GM23338 (cell line): ENCODE measurements at regions not wholly inside any gene's neighbourhood (a gene's known extent, or its start where the extent isn't known, plus 50 kb on each side); places are given as distances from the start of the nearest gene placed in this dataset.

Experiments used
- ATAC-seq: fragments of 200-7000 bp; cut with Tn5 transposase; 3 replicates; pipeline ENCODE4 v1.9.1; 2020
- DNase-seq: peaks from one replicate; pipeline ENCODE4 v3.0.0-alpha.2; 2015; ENCODE audit warnings: low spot score
- H2AFZ ChIP-seq: fragments of 200-600 bp; sonication (generic); 2 replicates; pipeline ENCODE4 v1.8.0; 2016; ENCODE audit warnings: antibody characterized with exemption, mild to moderate bottlenecking, moderate library complexity
- H3F3A ChIP-seq: fragments of 200-600 bp; sonication (generic); replicated peaks from 2 replicates; pipeline ENCODE4 v1.8.0; 2017; ENCODE audit warnings: antibody characterized with exemption, mixed run types, low read depth
- H3K27ac ChIP-seq: fragments of 200-600 bp; sonication (generic); 2 replicates; pipeline ENCODE4 v1.6.1; 2016; ENCODE audit warnings: low read depth
- H3K27me3 ChIP-seq: fragments of 200-600 bp; sonication (generic); 2 replicates; pipeline ENCODE4 v1.8.0; 2016; ENCODE audit warnings: mild to moderate bottlenecking, mixed run types, moderate library complexity; ENCODE audit not compliant: insufficient read depth
- H3K36me3 ChIP-seq: fragments of 200-600 bp; sonication (generic); 2 replicates; pipeline ENCODE4 v1.8.0; 2016; ENCODE audit warnings: mild to moderate bottlenecking; ENCODE audit not compliant: insufficient read depth
- H3K4me1 ChIP-seq: fragments of 200-600 bp; sonication (generic); 2 replicates; pipeline ENCODE4 v1.8.0; 2016; ENCODE audit warnings: mild to moderate bottlenecking, moderate library complexity; ENCODE audit not compliant: insufficient read depth
- H3K4me2 ChIP-seq: fragments of 200-600 bp; sonication (generic); 2 replicates; pipeline ENCODE4 v1.7.1; 2017; ENCODE audit warnings: mixed run types
- H3K4me3 ChIP-seq: fragments of 200-600 bp; sonication (generic); 2 replicates; pipeline ENCODE4 v1.6.1; 2016; ENCODE audit warnings: mixed run types
- H3K79me2 ChIP-seq: fragments of 200-600 bp; sonication (generic); replicated peaks from 2 replicates; pipeline ENCODE4 v1.8.0; 2017; ENCODE audit warnings: mild to moderate bottlenecking; ENCODE audit not compliant: insufficient read depth
- H3K9me2 ChIP-seq: fragments of 200-600 bp; sonication (generic); 2 replicates; pipeline ENCODE4 v1.8.0; 2017; ENCODE audit not compliant: insufficient read depth
- H4K20me1 ChIP-seq: fragments of 200-600 bp; sonication (generic); replicated peaks from 2 replicates; pipeline ENCODE4 v1.8.0; 2017; ENCODE audit warnings: mild to moderate bottlenecking; ENCODE audit not compliant: insufficient read depth
- H3K27ac Mint-ChIP-seq: 2 replicates; pipeline ENCODE4 v1.8.0; 2020; ENCODE audit warnings: inconsistent platforms, mild to moderate bottlenecking, moderate library complexity, mixed read lengths
- H3K27me3 Mint-ChIP-seq: 3 replicates; pipeline ENCODE4 v1.8.0; 2022; ENCODE audit warnings: low read depth, mild to moderate bottlenecking, moderate library complexity, mixed read lengths, inconsistent platforms; ENCODE audit not compliant: insufficient read depth, poor library complexity
- H3K36me3 Mint-ChIP-seq: 3 replicates; pipeline ENCODE4 v1.8.0; 2021; ENCODE audit warnings: low read depth, mild to moderate bottlenecking, inconsistent platforms, moderate library complexity, mixed read lengths
- H3K4me1 Mint-ChIP-seq: 3 replicates; pipeline ENCODE4 v1.8.0; 2020; ENCODE audit warnings: mild to moderate bottlenecking, inconsistent platforms, mixed read lengths
- H3K4me3 Mint-ChIP-seq: 3 replicates; pipeline ENCODE4 v1.8.0; 2021; ENCODE audit warnings: moderate library complexity, mild to moderate bottlenecking, inconsistent platforms, mixed read lengths
- H3K9me3 Mint-ChIP-seq: 3 replicates; pipeline ENCODE4 v1.8.0; 2020; ENCODE audit warnings: moderate library complexity, mild to moderate bottlenecking, inconsistent platforms, mixed read lengths
- CTCF ChIP-seq, 2 experiments: fragments of 200-600 bp in 1 of 2; sonication (generic) in 1 of 2; conservative IDR thresholded peaks; 2 replicates each; pipeline versions ENCODE4 v1.5.1 to v1.6.1; 2016 to 2017; ENCODE audit warnings: antibody characterized with exemption in 2 of 2, low read depth in 2 of 2, mild to moderate bottlenecking in 2 of 2, moderate library complexity in 1 of 2
- ZNF462 ChIP-seq: fragments of 250-450 bp; sonication (Bioruptor Pico); IDR thresholded peaks from 2 replicates; pipeline ENCODE4 v1.5.0; 2020; ENCODE audit warnings: mild to moderate bottlenecking, moderate library complexity

- Mint-ChIP-seq H3K27me3 (peaks cover 10% of the 10 kb centered on the region), H3K36me3 (no peaks in the 10 kb centered on the region), H3K9me3 (no peaks in the 10 kb centered on the region; the same call in 2 of the 3 replicates), H3K4me3 (peak overlapping the region; percentile 70; the same call in 2 of the 3 replicates), H3K4me1 (peaks cover 6% of the 10 kb centered on the region; the same call in 2 of the 3 replicates), H3K27ac (no peak overlapping the region)
- H3K79me2 ChIP-seq: no peaks in the 10 kb centered on the region
- TF ChIP-seq ZNF462 (CRISPR knock-in tag) (no peak), CTCF (conservative IDR thresholded peaks at IDR 0.05; ENCODE audit: low read depth in 2 of 2) (peak; percentile 85)
- H3K4me2 ChIP-seq: peak overlapping the region; percentile 75
- DNase-seq (peak; percentile 90), ATAC-seq (peak; percentile 89)
- no peaks in the 10 kb centered on the region for H3K36me3 ChIP-seq
- H3K27me3 ChIP-seq: peaks cover 14% of the 10 kb centered on the region; the same call in 1 of the 2 replicates
- no peaks in the 10 kb centered on the region for H3F3A ChIP-seq
- H3K4me1 ChIP-seq: no peaks in the 10 kb centered on the region
- H2AFZ ChIP-seq: peak overlapping the region; percentile 93
- no peak overlapping the region for H3K27ac ChIP-seq
- peak overlapping the region; percentile 49 for H3K4me3 ChIP-seq
- no peaks in the 10 kb centered on the region for H3K9me2 ChIP-seq
- H4K20me1 ChIP-seq: no peaks in the 10 kb centered on the region
These were observed 78.7 kb upstream of the PHACTR3 start for GRCh38 chr20:59525500-59526241.
